Endothelial cell of umbilical vein (primary cell): ENCODE measurements at regions not wholly inside any gene's neighbourhood (a gene's known extent, or its start where the extent isn't known, plus 50 kb on each side); places are given as distances from the start of the nearest gene placed in this dataset.

ENCODE experiments used
- BruUV-seq: library from RNA; stranded (reverse); fragments of 400-500 nt; replicated peaks from 2 replicates; lab custom pipeline; 2021; lab: Mats Ljungman, UMichigan
- CTCF ChIA-PET: fragments of 300-600, 350-600 bp; sonication (Branson Sonifier 250); formaldehyde crosslinking; loops from one replicate; lab custom pipeline; 2021; ENCODE audit warnings: antibody characterized with exemption, inconsistent platforms; lab: Charles Lee
- POLR2A ChIA-PET: fragments of 300-600, 350-600 bp; sonication (Branson Sonifier 250); formaldehyde crosslinking; loops from one replicate; lab custom pipeline; 2021; ENCODE audit warnings: antibody characterized with exemption, inconsistent platforms; lab: Charles Lee
- DNase-seq: peaks from one replicate; pipeline ENCODE4 v3.0.0-alpha.2; 2011; ENCODE audit warnings: low read depth, low spot score
- FAIRE-seq: peaks from 2 replicates; lab custom pipeline; 2011; peaks lifted over from hg19 to GRCh38; lab: Jason Lieb, UNC
- H2AFZ ChIP-seq: 2 replicates; pipeline ENCODE4 v1.6.0; 2012; ENCODE audit warnings: low read depth, low read length, control low read depth, inconsistent platforms
- H3K27ac ChIP-seq: 2 replicates; pipeline ENCODE4 v1.5.1; 2011; ENCODE audit warnings: low read depth, mild to moderate bottlenecking, control low read depth, low read length, moderate library complexity; ENCODE audit not compliant: insufficient read depth
- H3K27me3 ChIP-seq, 2 experiments: 2 replicates each; pipeline versions ENCODE4 v1.6.0 to v1.6.1; 2011; ENCODE audit warnings: low read length in 2 of 2, mixed read lengths in 1 of 2; ENCODE audit not compliant: control insufficient read depth in 2 of 2, insufficient read depth in 2 of 2
- H3K36me3 ChIP-seq, 2 experiments: 2 replicates in 1 of 2; 3 replicates in 1 of 2; pipeline ENCODE4 v1.5.1; 2011; ENCODE audit warnings: low read length in 2 of 2, mild to moderate bottlenecking in 1 of 2, moderate library complexity in 1 of 2; ENCODE audit not compliant: control insufficient read depth in 2 of 2, insufficient read depth in 2 of 2; ENCODE audit errors: extremely low read depth in 1 of 2
- H3K4me1 ChIP-seq: 3 replicates; pipeline ENCODE4 v1.5.1; 2011; ENCODE audit warnings: mild to moderate bottlenecking, low read length; ENCODE audit not compliant: control insufficient read depth, insufficient read depth; ENCODE audit errors: extremely low read depth
- H3K4me2 ChIP-seq: 2 replicates; pipeline ENCODE4 v1.6.1; 2011; ENCODE audit warnings: low read length, control low read depth, mixed read lengths; ENCODE audit not compliant: insufficient read depth
- H3K4me3 ChIP-seq, 3 experiments: fragments of 200-600 bp in 1 of 3; sonication (generic), shearing (Covaris generic) in 1 of 3; replicated peaks in 1 of 3; 2 replicates each; pipeline ENCODE4 v1.5.1; 2011 to 2016; ENCODE audit warnings: control low read depth in 3 of 3, low read length in 3 of 3, mild to moderate bottlenecking in 2 of 3, inconsistent platforms in 1 of 3, low read depth in 1 of 3, moderate library complexity in 1 of 3; ENCODE audit not compliant: insufficient read depth in 1 of 3
- H3K79me2 ChIP-seq: 2 replicates; pipeline ENCODE4 v1.6.0; 2012; ENCODE audit warnings: low read length, inconsistent platforms; ENCODE audit not compliant: control insufficient read depth, insufficient read depth
- H3K9ac ChIP-seq: replicated peaks from 2 replicates; pipeline ENCODE3; 2011; ENCODE audit warnings: low read length, control low read depth; ENCODE audit not compliant: insufficient read depth; ENCODE audit errors: extremely low read depth
- H3K9me1 ChIP-seq: replicated peaks from 3 replicates; pipeline ENCODE4 v1.6.0; 2011; ENCODE audit warnings: mild to moderate bottlenecking, low read length; ENCODE audit not compliant: control insufficient read depth, insufficient read depth; ENCODE audit errors: extremely low read depth
- H3K9me3 ChIP-seq: replicated peaks from 2 replicates; pipeline ENCODE4 v1.5.1; 2012; ENCODE audit warnings: low read length, inconsistent platforms; ENCODE audit not compliant: control insufficient read depth, insufficient read depth
- H4K20me1 ChIP-seq: replicated peaks from 2 replicates; pipeline ENCODE3; 2011; ENCODE audit warnings: mild to moderate bottlenecking, low read length; ENCODE audit not compliant: control insufficient read depth, insufficient read depth; ENCODE audit errors: extremely low read depth
- CTCF ChIP-seq, 2 donors: IDR thresholded peaks; 1 replicate in 1 of 2; 2 replicates in 1 of 2; pipeline ENCODE4 v1.5.1; 2011; ENCODE audit warnings: low read length in 2 of 2, mild to moderate bottlenecking in 2 of 2, moderate library complexity in 2 of 2, control low read depth in 1 of 2, inconsistent platforms in 1 of 2, low read depth in 1 of 2; ENCODE audit not compliant: insufficient read depth in 1 of 2; ENCODE audit errors: extremely low read depth in 1 of 2
- EZH2 ChIP-seq: IDR thresholded peaks from 2 replicates; pipeline ENCODE4 v1.6.1; 2012; ENCODE audit warnings: borderline replicate concordance, low read depth, mild to moderate bottlenecking, moderate library complexity, low read length, inconsistent platforms; ENCODE audit not compliant: severe bottlenecking
- FOS ChIP-seq: IDR thresholded peaks from 2 replicates; pipeline ENCODE4 v1.6.1; 2011; ENCODE audit warnings: mild to moderate bottlenecking, low read length, moderate library complexity, borderline replicate concordance; ENCODE audit not compliant: insufficient read depth
- GATA2 ChIP-seq: IDR thresholded peaks from 2 replicates; pipeline ENCODE4 v1.7.0; 2011; ENCODE audit warnings: low read depth, mild to moderate bottlenecking, moderate library complexity, mixed read lengths, low read length; ENCODE audit not compliant: insufficient read length, insufficient read depth
- JUN ChIP-seq: IDR thresholded peaks from 2 replicates; pipeline ENCODE4 v1.6.1; 2011; ENCODE audit warnings: borderline replicate concordance, low read depth; ENCODE audit not compliant: insufficient read length, insufficient read depth
- MAX ChIP-seq: IDR thresholded peaks from 2 replicates; pipeline ENCODE4 v1.6.1; 2011; ENCODE audit not compliant: insufficient read depth, insufficient read length
- MYC ChIP-seq: IDR thresholded peaks from one replicate; pipeline ENCODE4 v1.6.1; 2011; ENCODE audit warnings: mild to moderate bottlenecking, low read depth, low read length
- POLR2A ChIP-seq: IDR thresholded peaks from 2 replicates; pipeline ENCODE4 v1.6.1; 2012; ENCODE audit warnings: low read depth, mild to moderate bottlenecking, control low read depth, low read length
- POLR2AphosphoS5 ChIP-seq: IDR thresholded peaks from 2 replicates; pipeline ENCODE4 v1.6.1; 2012; ENCODE audit warnings: low read depth, mild to moderate bottlenecking, control low read depth, low read length, moderate library complexity; ENCODE audit not compliant: insufficient read depth
- dilution Hi-C: fragments of 300-500 bp; cut with MboI; formaldehyde crosslinking; loops from one replicate; pipeline ENCODE4 v1.15.0; 2019; ENCODE audit warnings: low sequenced_read_pairs; ENCODE audit not compliant: extremely low pct_ligation_motif_present
- intact Hi-C: fragments of 100-400 bp; cut with micrococcal nuclease; formaldehyde crosslinking; loops from one replicate; pipeline ENCODE4 v1.10.0; 2022

- H3K4me2 ChIP-seq = no peak overlapping the region
- intact Hi-C loops (no loop called here), dilution Hi-C loops (no loop called here)
- no peaks in the 10 kb centered on the region for H3K36me3 ChIP-seq
- ChIA-PET POLR2A (no interaction called here), CTCF (no interaction called here)
- no peaks in the 10 kb centered on the region for H4K20me1 ChIP-seq
- H3K27me3 ChIP-seq = no peaks in the 10 kb centered on the region
- no peaks in the 10 kb centered on the region for H3K79me2 ChIP-seq
- no peak overlapping the region for H2AFZ ChIP-seq
- H3K4me3 ChIP-seq = no peak overlapping the region
- H3K9ac ChIP-seq = no peak overlapping the region
- BruUV-seq = no TSS peak
- no peaks in the 10 kb centered on the region for H3K9me3 ChIP-seq
- H3K9me1 ChIP-seq = no peaks in the 10 kb centered on the region
- DNase-seq (no peak), FAIRE-seq (no peak)
- H3K27ac ChIP-seq = no peak overlapping the region
- H3K4me1 ChIP-seq = no peaks in the 10 kb centered on the region
- TF ChIP-seq POLR2AphosphoS5 (no peak), GATA2 (no peak), JUN (no peak), FOS (no peak), CTCF (IDR thresholded peaks at IDR 0.05; ENCODE audit: extremely low read depth in 1 of 2, insufficient read depth in 1 of 2, low read depth in 1 of 2, low read length in 2 of 2) (no peak), EZH2 (no peak), MYC (no peak), POLR2A (no peak), MAX (no peak)
Measured at GRCh38 chr1:80472145-80472544, 1328.6 kb upstream of the ADGRL2 start.
